NT2/D1 (cell line): ENCODE measurements at regions not wholly inside any gene's neighbourhood (a gene's known extent, or its start where the extent isn't known, plus 50 kb on each side); places are given as distances from the start of the nearest gene placed in this dataset.

ENCODE experiments used
- YY1 ChIP-seq: IDR thresholded peaks from 2 replicates; pipeline ENCODE4 v1.6.1; 2011; ENCODE audit not compliant: insufficient read length, insufficient read depth
- ZNF274 ChIP-seq: IDR thresholded peaks from 2 replicates; pipeline ENCODE4 v1.6.1; 2011; ENCODE audit warnings: mild to moderate bottlenecking, low read depth, low read length

DNA sequence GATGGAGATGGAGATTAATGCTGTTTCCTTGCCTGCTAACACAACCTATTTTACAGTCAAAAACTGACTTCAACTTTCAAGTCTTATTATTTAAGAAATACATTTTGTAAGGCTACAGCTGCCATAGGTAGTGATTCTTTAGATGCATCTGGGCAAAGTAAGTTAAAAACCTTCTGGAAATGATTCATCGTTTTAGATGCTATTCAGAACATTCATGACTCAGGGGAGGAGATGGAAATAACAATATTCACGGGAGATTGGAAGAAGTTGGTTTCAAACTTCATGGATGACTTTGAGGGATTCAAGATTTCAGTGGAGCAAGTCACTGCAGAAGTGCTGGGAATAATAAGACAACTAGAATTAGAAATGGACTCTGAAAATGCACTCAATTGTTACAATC lies 174.9 kb upstream of the GGTLC1 start:
- TF ChIP-seq ZNF274 (no peak), YY1 (no peak)
